ENCODE measurements at regions not wholly inside any gene's neighbourhood (a gene's known extent, or its start where the extent isn't known, plus 50 kb on each side); places are given as distances from the start of the nearest gene placed in this dataset.
A peak's percentile ranks its signal among the peaks of the same experiment; 100 is the strongest.

DNA sequence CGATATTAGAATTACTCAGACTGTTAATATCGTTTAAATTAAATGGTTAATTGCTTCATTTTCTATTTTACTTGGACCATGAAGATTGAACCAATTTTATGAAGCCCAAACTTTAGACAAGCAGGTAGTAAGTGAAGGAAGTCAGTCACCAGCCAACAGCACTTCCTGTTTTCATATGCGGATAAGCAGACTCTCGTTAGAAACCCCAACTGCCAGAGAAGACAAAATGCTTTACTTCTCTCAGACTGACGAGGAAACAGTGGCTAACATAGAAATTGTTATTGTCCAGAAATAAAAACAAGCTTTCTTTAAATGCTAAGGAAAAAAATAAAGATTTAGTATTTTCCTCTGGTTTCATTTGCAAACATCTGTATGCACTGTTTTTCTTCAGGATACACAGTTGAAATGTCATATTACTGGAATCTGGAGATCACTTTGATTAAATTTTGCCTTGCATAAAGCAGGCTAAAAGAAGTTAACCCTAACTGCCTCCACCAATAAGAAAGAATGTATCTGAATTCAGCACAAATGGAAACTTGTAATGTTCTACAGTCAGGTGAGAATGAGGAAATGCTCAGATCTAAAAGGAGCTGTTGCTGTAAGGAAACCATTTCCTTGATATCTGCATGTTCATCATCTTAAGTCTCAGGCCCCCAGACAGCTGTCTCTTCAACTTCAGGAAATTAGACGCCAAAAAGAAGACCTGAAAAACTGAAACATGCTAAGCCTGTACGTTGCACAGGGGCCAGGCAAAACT lies 129.8 kb upstream of the SAMSN1 start (continued):
- TF ChIP-seq SMC3 (IDR thresholded peaks at IDR 0.05; ENCODE audit: borderline replicate concordance, low read length) (0 out of 2 replicates have a peak, but pooled peaks have one; percentile 11), ASH2L (IDR thresholded peaks at IDR 0.05; ENCODE audit: borderline replicate concordance, low read depth) (no peak), CREB1 (IDR thresholded peaks at IDR 0.05; ENCODE audit: low read depth) (no peak), RAD51 (IDR thresholded peaks at IDR 0.05) (no peak), SPI1 (IDR thresholded peaks at IDR 0.05; ENCODE audit: borderline replicate concordance, insufficient read depth, low read depth, low read length) (peak; percentile 95), SIN3A (IDR thresholded peaks at IDR 0.05; ENCODE audit: low read depth, low read length) (no peak), TCF12 (IDR thresholded peaks at IDR 0.05; ENCODE audit: low read depth, low read length) (no peak), MTA3 (IDR thresholded peaks at IDR 0.05; ENCODE audit: borderline replicate concordance, low read length) (no peak), RUNX3 (IDR thresholded peaks at IDR 0.05; ENCODE audit: low read length) (no peak), SMAD1 (IDR thresholded peaks at IDR 0.05; ENCODE audit: low read depth, partially characterized antibody) (no peak), NR2C2 (IDR thresholded peaks at IDR 0.05; ENCODE audit: borderline replicate concordance, control insufficient read depth, insufficient read length, low read depth) (no peak), EGR1 (IDR thresholded peaks at IDR 0.05; ENCODE audit: borderline replicate concordance in 1 of 2, low read depth in 2 of 2, low read length in 2 of 2) (no peak)
- TF ChIP-seq, protein P1, sequence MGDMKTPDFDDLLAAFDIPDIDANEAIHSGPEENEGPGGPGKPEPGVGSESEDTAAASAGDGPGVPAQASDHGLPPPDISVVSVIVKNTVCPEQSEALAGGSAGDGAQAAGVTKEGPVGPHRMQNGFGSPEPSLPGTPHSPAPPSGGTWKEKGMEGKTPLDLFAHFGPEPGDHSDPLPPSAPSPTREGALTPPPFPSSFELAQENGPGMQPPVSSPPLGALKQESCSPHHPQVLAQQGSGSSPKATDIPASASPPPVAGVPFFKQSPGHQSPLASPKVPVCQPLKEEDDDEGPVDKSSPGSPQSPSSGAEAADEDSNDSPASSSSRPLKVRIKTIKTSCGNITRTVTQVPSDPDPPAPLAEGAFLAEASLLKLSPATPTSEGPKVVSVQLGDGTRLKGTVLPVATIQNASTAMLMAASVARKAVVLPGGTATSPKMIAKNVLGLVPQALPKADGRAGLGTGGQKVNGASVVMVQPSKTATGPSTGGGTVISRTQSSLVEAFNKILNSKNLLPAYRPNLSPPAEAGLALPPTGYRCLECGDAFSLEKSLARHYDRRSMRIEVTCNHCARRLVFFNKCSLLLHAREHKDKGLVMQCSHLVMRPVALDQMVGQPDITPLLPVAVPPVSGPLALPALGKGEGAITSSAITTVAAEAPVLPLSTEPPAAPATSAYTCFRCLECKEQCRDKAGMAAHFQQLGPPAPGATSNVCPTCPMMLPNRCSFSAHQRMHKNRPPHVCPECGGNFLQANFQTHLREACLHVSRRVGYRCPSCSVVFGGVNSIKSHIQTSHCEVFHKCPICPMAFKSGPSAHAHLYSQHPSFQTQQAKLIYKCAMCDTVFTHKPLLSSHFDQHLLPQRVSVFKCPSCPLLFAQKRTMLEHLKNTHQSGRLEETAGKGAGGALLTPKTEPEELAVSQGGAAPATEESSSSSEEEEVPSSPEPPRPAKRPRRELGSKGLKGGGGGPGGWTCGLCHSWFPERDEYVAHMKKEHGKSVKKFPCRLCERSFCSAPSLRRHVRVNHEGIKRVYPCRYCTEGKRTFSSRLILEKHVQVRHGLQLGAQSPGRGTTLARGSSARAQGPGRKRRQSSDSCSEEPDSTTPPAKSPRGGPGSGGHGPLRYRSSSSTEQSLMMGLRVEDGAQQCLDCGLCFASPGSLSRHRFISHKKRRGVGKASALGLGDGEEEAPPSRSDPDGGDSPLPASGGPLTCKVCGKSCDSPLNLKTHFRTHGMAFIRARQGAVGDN (IDR thresholded peaks at IDR 0.05): 0 out of 2 replicates have a peak, but pooled peaks have one; percentile 14
- TF ChIP-seq, protein P2, sequence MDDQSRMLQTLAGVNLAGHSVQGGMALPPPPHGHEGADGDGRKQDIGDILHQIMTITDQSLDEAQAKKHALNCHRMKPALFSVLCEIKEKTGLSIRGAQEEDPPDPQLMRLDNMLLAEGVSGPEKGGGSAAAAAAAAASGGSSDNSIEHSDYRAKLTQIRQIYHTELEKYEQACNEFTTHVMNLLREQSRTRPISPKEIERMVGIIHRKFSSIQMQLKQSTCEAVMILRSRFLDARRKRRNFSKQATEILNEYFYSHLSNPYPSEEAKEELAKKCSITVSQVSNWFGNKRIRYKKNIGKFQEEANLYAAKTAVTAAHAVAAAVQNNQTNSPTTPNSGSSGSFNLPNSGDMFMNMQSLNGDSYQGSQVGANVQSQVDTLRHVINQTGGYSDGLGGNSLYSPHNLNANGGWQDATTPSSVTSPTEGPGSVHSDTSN (IDR thresholded peaks at IDR 0.05; ENCODE audit: insufficient replicate concordance, low read depth, low read length): no peak
- TF ChIP-seq, protein P3, sequence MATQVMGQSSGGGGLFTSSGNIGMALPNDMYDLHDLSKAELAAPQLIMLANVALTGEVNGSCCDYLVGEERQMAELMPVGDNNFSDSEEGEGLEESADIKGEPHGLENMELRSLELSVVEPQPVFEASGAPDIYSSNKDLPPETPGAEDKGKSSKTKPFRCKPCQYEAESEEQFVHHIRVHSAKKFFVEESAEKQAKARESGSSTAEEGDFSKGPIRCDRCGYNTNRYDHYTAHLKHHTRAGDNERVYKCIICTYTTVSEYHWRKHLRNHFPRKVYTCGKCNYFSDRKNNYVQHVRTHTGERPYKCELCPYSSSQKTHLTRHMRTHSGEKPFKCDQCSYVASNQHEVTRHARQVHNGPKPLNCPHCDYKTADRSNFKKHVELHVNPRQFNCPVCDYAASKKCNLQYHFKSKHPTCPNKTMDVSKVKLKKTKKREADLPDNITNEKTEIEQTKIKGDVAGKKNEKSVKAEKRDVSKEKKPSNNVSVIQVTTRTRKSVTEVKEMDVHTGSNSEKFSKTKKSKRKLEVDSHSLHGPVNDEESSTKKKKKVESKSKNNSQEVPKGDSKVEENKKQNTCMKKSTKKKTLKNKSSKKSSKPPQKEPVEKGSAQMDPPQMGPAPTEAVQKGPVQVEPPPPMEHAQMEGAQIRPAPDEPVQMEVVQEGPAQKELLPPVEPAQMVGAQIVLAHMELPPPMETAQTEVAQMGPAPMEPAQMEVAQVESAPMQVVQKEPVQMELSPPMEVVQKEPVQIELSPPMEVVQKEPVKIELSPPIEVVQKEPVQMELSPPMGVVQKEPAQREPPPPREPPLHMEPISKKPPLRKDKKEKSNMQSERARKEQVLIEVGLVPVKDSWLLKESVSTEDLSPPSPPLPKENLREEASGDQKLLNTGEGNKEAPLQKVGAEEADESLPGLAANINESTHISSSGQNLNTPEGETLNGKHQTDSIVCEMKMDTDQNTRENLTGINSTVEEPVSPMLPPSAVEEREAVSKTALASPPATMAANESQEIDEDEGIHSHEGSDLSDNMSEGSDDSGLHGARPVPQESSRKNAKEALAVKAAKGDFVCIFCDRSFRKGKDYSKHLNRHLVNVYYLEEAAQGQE (IDR thresholded peaks at IDR 0.05; ENCODE audit: low read depth, low read length): no peak
- TF ChIP-seq, protein P4, sequence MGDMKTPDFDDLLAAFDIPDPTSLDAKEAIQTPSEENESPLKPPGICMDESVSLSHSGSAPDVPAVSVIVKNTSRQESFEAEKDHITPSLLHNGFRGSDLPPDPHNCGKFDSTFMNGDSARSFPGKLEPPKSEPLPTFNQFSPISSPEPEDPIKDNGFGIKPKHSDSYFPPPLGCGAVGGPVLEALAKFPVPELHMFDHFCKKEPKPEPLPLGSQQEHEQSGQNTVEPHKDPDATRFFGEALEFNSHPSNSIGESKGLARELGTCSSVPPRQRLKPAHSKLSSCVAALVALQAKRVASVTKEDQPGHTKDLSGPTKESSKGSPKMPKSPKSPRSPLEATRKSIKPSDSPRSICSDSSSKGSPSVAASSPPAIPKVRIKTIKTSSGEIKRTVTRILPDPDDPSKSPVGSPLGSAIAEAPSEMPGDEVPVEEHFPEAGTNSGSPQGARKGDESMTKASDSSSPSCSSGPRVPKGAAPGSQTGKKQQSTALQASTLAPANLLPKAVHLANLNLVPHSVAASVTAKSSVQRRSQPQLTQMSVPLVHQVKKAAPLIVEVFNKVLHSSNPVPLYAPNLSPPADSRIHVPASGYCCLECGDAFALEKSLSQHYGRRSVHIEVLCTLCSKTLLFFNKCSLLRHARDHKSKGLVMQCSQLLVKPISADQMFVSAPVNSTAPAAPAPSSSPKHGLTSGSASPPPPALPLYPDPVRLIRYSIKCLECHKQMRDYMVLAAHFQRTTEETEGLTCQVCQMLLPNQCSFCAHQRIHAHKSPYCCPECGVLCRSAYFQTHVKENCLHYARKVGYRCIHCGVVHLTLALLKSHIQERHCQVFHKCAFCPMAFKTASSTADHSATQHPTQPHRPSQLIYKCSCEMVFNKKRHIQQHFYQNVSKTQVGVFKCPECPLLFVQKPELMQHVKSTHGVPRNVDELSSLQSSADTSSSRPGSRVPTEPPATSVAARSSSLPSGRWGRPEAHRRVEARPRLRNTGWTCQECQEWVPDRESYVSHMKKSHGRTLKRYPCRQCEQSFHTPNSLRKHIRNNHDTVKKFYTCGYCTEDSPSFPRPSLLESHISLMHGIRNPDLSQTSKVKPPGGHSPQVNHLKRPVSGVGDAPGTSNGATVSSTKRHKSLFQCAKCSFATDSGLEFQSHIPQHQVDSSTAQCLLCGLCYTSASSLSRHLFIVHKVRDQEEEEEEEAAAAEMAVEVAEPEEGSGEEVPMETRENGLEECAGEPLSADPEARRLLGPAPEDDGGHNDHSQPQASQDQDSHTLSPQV (IDR thresholded peaks at IDR 0.05): no peak
